HFF-Myc (cell line): ENCODE measurements at regions not wholly inside any gene's neighbourhood (a gene's known extent, or its start where the extent isn't known, plus 50 kb on each side); places are given as distances from the start of the nearest gene placed in this dataset.

Experiments used
- DNase-seq: peaks from one replicate; pipeline ENCODE4 v3.0.0-alpha.2; 2011; ENCODE audit warnings: low read depth; ENCODE audit errors: extremely low read depth
- H3K4me3 ChIP-seq: replicated peaks from 2 replicates; pipeline ENCODE4 v1.5.1; 2011; ENCODE audit warnings: low read depth, mild to moderate bottlenecking, control low read depth, low read length
- CTCF ChIP-seq: IDR thresholded peaks from 2 replicates; pipeline ENCODE4 v1.5.1; 2012; ENCODE audit warnings: mild to moderate bottlenecking, low read depth, low read length, control low read depth; ENCODE audit errors: missing control alignments

GRCh38 chr2:163541943-163542342 is 193.9 kb downstream of the FIGN start:
- no peak for TF ChIP-seq CTCF
- DNase-seq = no peak
- no peak overlapping the region for H3K4me3 ChIP-seq

DNA sequence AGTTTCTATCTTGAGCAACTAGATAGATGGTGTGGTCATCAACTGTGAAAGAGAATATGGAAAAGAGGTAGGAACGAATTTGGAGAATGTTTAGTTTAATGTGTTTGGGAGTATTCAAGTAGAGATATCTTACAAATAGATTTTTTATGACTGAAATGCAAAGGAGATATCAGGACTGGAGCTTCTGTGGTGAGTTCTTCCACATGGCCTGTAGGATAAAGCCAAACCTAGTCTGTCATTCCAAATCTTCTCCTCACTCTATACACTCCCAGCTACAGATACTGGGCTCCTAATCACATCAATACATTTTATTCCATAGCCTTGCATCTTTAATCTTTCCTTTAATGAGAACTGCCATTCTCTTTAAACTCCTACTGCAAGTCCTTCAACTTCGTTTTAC is 194.3 kb downstream of the FIGN start:
- no peak for DNase-seq
- TF ChIP-seq CTCF = no peak
- H3K4me3 ChIP-seq = no peak overlapping the region

GRCh38 chr2:163528640-163529217 is 207.1 kb downstream of the FIGN start:
- DNase-seq = no peak
- TF ChIP-seq CTCF = no peak
- no peak overlapping the region for H3K4me3 ChIP-seq

- TF ChIP-seq CTCF = no peak
- DNase-seq = no peak
- no peak overlapping the region for H3K4me3 ChIP-seq
These were observed 208.4 kb downstream of the FIGN start for GRCh38 chr2:163527381-163527780.

DNA sequence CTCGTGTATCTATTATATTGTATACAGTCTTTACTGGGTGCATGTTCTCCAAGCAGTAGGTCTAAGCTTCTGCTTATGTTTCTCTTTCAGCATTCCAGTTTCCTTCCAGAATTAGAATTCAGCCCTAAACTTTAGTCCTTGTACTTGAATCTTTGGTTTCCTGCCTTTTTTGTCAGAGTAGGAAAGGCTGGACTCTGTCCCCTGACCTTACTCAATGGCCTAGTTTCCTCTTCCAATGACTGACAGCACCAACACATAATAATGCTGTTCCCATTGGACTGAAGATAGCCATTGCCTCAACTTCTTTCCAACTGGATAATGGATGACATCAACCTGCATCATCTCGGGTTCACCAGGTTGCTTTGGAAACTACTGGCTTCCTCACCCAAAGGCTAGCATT is 217.0 kb downstream of the FIGN start:
- TF ChIP-seq CTCF = no peak
- no peak overlapping the region for H3K4me3 ChIP-seq
- no peak for DNase-seq

- no peak for DNase-seq
- H3K4me3 ChIP-seq = no peak overlapping the region
- TF ChIP-seq CTCF = no peak
These were observed 220.0 kb downstream of the FIGN start for GRCh38 chr2:163515836-163516235.

GRCh38 chr2:163505281-163505680 is 230.5 kb downstream of the FIGN start:
- no peak for DNase-seq
- TF ChIP-seq CTCF = no peak
- no peak overlapping the region for H3K4me3 ChIP-seq
